ENCODE measurements at regions not wholly inside any gene's neighbourhood (a gene's known extent, or its start where the extent isn't known, plus 50 kb on each side); places are given as distances from the start of the nearest gene placed in this dataset.

DNA sequence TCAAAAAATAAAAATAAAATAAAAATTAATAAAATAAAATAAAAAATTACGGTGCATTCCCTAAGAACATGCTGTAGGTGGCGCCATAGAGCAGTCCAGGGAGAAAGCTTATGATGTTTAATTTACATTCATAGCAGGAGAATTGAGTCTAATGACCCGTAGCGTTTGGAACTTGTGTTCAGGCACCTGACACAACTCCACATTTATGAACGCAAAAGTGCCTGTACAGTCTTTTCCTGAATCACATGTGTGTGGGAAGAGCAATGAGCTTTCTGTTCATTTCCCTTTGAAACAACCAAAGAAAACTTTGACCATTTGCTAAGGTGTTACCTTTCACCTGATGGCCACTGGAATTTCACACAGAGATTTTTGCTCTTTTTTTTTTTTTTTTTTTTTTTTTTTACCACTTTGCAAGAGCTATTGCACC is 60.6 kb upstream of the KCNA1 start:
- peak; percentile 33 for DNase-seq (ENCODE audit: low read depth)
- in situ Hi-C loops (cut with HindIII; ENCODE audit: low sequenced_read_pairs), result no loop called here
- TF ChIP-seq, protein P1, sequence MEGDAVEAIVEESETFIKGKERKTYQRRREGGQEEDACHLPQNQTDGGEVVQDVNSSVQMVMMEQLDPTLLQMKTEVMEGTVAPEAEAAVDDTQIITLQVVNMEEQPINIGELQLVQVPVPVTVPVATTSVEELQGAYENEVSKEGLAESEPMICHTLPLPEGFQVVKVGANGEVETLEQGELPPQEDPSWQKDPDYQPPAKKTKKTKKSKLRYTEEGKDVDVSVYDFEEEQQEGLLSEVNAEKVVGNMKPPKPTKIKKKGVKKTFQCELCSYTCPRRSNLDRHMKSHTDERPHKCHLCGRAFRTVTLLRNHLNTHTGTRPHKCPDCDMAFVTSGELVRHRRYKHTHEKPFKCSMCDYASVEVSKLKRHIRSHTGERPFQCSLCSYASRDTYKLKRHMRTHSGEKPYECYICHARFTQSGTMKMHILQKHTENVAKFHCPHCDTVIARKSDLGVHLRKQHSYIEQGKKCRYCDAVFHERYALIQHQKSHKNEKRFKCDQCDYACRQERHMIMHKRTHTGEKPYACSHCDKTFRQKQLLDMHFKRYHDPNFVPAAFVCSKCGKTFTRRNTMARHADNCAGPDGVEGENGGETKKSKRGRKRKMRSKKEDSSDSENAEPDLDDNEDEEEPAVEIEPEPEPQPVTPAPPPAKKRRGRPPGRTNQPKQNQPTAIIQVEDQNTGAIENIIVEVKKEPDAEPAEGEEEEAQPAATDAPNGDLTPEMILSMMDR (IDR thresholded peaks at IDR 0.05; ENCODE audit: low read depth, low read length, missing control alignments), result peak; percentile 87
- no peak overlapping the region for H3K4me3 ChIP-seq (ENCODE audit: low read depth, low read length)

DNA sequence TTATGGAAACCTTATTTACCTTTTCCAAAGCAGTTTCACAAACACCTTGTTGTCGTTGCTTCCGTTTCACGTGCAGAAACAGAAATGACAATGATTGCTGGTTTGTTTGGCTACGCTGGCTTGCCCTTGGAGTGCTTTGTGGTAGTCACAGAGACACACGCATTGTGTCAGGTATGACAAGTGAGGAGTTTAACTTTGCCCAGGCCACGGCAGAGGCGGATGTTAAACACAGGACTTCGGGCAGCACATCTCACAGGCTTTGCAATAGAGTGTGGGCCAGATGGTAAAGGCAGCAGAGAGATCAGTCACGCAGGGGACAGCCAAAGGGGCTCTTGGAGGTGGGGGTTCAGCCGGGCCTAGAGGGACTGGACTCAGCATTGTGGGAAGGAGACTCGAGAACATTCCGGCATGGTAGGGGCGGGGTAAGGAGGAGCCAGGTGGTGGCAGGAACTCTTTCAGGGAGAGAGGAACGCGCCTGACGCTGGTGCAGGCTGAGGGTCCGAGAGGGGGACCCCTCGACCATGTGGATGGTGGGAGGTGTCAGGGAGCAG is 59.8 kb upstream of the KCNA1 start:
- H3K4me3 ChIP-seq (ENCODE audit: low read depth, low read length), result no peak overlapping the region
- TF ChIP-seq, protein P1 (IDR thresholded peaks at IDR 0.05; ENCODE audit: low read depth, low read length, missing control alignments), result no peak
- DNase-seq (ENCODE audit: low read depth), result no peak
- in situ Hi-C loops (cut with HindIII; ENCODE audit: low sequenced_read_pairs), result no loop called here

DNA sequence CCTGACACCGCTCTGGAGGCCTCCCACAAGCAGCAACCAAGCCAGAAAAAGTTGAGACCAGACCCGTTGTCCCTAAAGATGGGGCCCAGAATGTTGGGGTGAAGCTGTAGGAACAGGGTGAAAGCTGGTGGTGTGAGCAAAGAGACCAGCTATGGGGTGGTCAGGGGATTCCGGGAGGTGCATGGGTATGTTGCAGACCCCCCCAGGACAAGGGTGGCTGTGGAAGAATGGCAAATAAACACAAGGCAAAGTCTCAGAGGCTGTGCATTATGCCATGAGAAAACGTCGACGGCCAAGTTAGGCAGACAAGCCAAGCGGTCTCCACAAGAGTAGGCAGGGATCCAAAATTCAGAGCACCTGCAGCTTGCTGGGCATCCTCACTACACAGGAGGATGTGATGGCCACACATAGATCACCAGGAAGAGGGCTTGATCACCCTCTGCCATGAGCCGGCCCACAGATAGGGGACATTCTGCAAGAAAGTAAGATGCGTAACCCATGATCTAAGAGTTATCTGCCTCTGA is 58.8 kb upstream of the KCNA1 start:
- DNase-seq (ENCODE audit: low read depth), result no peak
- no peak overlapping the region for H3K4me3 ChIP-seq (ENCODE audit: low read depth, low read length)
- in situ Hi-C loops (cut with HindIII; ENCODE audit: low sequenced_read_pairs), result no loop called here
- TF ChIP-seq, protein P1 (IDR thresholded peaks at IDR 0.05; ENCODE audit: low read depth, low read length, missing control alignments), result no peak

DNA sequence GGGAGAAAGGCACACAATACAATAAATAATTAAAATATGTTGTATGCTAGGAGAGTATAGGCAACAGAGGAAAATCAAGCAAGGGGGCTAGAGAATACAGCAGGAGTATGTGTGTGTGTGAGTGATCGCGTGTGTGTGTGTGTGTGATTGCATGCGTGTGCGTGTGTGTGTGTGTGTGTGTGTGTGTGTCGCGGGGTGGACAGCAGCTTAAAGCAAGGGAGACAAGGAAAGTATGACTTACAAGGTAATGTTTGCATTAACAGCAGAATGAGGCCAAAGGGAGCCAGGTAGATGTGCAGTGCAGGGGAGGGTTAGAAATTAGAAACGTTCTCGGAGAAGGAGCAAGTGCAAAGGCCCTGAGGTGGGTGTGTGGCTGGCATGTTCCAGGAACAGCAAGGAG is 57.4 kb upstream of the KCNA1 start:
- no peak for DNase-seq (ENCODE audit: low read depth)
- in situ Hi-C loops (cut with HindIII; ENCODE audit: low sequenced_read_pairs), result no loop called here
- TF ChIP-seq, protein P1 (IDR thresholded peaks at IDR 0.05; ENCODE audit: low read depth, low read length, missing control alignments), result no peak
- no peak overlapping the region for H3K4me3 ChIP-seq (ENCODE audit: low read depth, low read length)

DNA sequence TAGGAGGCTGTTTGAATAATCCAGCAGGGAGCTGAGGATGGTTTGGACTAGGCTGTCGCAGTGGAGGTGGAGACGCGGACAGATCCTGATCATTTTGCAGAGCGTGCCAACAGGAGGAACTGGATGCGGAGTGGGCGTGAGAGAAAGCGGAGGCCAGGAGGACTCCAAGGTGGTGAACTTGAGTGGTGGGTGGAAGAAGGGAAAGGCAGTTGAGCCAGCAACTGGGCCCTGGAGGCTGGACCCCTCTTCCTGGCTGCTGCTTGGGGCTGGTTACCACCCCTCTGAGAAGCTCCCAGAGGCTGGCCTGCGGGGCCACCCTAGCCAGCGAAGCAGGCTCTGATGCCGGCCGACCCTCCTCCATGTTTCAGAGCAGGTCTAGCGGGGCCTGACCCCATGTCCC is 56.8 kb upstream of the KCNA1 start:
- no peak for DNase-seq (ENCODE audit: low read depth)
- H3K4me3 ChIP-seq (ENCODE audit: low read depth, low read length), result no peak overlapping the region
- in situ Hi-C loops (cut with HindIII; ENCODE audit: low sequenced_read_pairs), result no loop called here
- TF ChIP-seq, protein P1 (IDR thresholded peaks at IDR 0.05; ENCODE audit: low read depth, low read length, missing control alignments), result no peak

DNA sequence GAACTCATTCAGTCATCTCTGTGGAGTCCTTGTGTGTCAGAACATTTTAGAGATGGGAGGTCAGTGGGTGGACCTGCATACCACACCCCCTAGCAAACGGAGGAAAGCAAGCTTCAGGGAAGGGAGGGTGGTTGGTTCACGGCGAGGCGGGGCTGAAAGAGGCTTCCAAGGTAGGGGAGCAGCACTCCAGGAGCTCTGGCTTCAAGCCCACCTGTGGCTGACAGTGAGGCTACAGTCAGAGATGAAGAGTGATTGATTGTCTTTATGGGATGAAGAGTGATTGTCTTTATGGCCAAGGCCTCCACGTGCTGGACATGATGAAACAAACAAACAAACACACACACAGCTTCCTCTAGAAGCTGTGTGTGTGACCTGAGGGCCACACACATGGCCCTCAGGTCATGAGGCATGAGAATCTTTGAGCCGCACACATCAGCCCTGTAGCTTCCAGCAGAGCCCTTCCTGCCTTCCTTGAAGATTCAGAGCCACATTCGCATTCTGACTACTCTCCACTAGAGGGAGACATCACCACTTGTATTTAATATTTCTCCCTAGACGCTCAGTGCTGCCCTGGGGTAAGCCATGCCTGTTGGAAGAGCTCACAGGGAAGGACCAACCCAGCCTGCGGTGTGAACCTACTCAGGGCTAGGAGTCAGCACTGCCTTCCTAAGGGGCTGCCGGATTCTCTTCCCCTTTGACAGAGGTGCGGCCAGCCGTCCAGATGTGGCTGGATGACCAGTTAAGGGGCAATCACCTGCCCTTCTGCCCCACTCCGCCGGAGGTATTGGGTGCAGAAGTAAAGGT is 54.4 kb upstream of the KCNA1 start:
- in situ Hi-C loops (cut with HindIII; ENCODE audit: low sequenced_read_pairs), result no loop called here
- H3K4me3 ChIP-seq (ENCODE audit: low read depth, low read length), result no peak overlapping the region
- DNase-seq (ENCODE audit: low read depth), result peak; percentile 84
- TF ChIP-seq, protein P1 (IDR thresholded peaks at IDR 0.05; ENCODE audit: low read depth, low read length, missing control alignments), result peak; percentile 80

All from astrocyte of the cerebellum (primary cell).